NCI-H774 (cell line): ENCODE measurements at regions not wholly inside any gene's neighbourhood (a gene's known extent, or its start where the extent isn't known, plus 50 kb on each side); places are given as distances from the start of the nearest gene placed in this dataset.
"Not testable (repeated sequence)": the region's sequence is repeated elsewhere in the genome, so short reads cannot be mapped to it uniquely, and the experiment has no call there.

Experiments
- DNase-seq: peaks from one replicate; lab custom pipeline; 2025; lab: John Stamatoyannopoulos, UW

DNA sequence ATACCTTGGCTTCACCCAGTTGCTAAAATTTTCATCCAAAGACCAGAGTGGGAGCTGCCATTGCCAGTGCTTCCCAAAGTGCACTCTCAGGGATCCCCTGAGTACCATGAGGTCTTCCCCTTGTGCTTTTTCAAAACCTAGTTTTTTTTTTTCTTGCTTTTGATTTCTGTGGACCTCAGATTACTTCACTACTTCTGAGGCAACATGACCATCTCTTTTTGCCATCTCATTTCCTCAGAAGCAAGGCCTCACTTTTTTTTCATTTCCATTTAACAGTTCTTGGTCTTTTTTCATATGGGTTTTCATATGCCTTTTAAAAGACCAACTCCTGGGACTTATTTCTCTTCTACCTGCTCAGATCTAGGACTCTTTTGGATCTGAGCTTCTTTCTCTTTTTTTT, 64.1 kb upstream of the MMS22L start:
- DNase-seq: no peak

DNA sequence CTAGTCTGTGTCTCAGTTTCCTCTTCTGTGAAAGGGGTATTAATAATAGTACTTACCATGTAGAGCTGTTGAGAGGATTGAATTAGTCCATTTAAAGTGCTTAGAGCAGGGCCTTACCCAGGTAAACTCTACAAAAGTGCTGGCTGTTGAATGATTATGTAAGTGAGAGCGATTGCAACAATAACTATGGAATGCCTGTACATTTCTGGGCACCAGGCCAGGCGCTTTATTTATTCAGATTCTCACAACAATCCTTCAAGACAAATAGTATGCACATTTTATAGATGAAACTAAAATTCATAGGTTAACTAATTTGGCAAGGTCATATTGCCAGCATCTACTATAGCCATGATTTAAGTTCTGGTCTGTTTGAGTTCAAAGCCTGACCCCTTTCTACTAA, 78.3 kb upstream of the MMS22L start:
- DNase-seq: no peak

DNA sequence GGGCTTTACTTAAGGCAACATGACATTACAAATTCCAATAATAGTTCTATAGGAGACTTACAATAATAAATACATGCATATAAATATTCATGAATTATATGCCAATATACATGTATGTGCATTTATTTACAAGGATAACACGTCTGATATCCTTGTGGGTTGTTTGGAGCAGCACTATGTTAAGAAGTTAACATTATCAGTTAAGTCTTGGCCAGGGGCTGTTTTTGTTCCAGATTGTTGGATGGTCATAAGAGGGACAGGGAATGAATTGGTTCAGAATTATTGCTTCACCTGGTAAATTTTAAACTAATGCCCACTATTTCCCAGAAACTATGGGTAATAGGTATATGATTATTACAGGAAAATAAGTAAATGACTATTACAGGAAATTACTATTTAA, 81.3 kb upstream of the MMS22L start:
- DNase-seq: no peak

DNA sequence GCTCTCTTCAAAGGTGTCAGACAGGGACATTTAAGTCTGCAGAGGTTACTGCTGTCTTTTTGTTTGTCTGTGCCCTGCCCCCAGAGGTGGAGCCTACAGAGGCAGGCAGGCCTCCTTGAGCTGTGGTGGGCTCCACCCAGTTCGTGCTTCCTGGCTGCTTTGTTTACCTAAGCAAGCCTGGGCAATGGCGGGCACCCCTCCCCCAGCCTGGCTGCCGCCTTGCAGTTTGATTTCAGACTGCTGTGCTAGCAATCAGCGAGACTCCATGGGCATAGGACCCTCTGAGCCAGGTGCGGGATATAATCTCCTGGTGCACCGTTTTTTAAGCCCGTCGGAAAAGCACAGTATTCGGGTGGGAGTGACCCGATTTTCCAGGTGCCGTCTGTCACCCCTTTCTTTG, 99.1 kb upstream of the MMS22L start:
- not testable (repeated sequence) for DNase-seq

DNA sequence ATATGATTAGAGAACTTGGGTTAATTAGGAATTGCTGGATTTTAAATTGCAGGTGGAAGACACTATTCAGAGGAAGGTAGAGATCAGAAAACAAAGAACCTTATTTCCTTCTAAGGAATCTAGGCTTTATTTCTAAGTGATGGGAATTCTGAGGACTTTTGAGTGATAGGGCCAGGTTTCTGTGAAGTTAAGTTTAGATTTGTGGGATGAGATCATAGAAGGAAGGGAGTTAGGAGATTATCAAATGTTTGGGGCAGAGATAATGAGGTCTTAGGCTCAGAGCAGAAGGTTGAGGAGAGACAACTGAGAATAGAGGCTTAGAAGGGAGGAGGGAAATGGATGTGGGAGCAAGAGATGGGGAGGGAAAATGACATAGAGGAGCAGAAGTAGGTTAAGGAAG, 109.7 kb upstream of the MMS22L start:
- DNase-seq: no peak

DNA sequence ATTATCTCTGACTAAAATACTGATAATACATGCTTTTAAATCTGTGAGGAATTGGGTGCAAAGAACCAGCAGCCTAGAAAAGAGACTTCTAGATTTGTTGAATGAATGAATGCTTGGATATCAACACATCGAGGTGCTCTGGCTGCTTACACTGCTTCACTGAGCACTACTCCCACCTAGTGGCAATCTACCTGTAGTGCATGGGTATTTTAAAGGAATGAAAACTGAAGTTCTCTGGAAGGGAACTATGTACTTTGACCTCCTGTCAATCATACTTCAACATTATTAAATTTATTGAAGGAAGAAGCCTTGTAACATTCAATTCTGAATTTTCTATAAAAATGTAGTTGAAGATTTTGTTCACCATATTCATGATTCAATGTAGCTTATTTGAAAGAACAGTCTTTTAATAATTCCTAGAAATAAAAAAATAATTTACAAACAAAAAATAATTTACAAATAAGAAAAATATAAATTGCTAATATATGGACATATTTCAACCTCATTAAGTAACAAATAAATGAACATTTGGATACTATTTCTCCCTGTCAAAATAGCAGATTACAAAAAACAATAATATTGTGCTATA, 111.2 kb upstream of the MMS22L start:
- DNase-seq: peak; percentile 65

DNA sequence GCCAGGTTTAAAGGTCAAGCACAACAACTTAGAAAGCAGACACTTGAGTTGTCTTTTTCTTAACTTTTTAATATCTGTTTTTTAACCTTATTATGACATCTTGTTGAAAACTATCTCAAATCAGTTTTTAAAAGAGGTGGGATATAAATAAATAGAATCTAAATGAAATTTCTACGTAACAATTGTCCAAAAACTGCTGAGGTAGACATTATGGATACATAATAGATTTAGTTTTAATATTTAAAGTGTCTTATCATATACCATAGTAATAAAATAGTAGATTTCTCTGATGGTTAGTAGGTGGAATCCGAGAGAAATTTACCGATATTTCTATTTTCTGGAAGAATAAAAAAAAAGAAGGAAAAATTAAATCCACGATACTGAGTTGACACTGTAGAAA, 113.9 kb upstream of the MMS22L start:
- DNase-seq: no peak

DNA sequence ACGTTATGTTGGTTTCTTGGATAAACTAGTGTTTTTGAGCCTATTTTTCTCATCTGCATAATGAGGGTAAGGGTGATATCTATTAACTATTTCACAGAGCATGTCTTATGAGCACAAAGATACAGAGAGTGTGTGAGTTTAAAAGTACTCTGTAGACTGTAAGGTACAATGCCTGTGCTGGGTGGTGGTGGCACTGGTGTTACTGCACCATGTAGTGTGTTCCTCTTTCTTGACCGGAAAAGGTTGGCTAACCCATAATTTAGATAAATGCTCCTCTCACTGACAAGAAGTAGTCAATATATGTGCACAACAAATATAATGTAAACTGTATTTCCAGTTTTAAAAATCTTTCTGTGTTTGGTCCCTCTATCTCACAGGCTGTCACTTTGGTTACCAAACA, 116.2 kb upstream of the MMS22L start:
- no peak for DNase-seq

DNA sequence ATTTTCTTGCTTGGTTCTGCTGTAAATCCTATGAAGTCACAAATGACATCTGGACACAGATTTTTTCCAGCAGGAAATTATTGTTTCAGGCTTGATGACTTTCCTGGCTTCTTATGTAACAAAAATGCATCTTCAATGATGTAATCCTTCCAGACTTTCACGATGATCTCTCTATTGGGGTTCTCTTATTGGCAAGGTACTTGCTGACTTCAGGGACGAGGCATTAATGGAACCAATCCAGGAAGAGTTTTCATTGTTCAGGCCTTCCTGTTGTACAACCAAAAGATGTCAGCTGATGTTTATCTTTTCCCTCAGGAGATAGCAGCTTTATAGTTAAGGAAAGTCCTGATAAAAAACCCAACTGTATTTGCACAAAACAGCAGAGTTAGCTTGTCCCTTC, 118.5 kb upstream of the MMS22L start:
- no peak for DNase-seq

DNA sequence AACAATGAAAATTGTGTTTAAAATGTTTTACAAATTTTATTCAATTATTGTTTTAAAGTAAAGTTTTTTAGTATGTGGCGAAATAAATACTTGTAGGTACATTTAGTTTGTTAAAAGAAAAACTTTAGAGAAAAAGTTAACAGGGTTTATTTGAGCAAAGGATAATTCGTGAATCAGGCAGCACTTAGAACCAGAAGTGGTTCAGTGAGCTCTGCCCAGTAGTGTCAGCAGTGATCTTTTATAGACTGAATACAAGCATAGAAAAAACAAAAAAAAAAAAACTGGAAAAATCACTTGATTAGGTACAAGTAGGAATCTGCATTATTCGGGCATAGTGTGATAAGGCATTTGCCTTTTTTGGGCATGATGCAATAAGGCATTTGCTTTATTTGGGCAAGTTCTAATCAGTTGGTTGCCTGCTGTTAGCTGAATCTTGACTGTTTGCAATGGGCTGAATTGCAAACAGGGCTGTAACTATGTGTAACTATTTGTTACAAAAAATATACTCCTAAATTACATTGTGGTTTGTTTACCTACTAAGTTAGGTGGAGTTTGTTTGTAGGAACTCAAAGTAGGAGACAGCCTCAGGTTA, 122.9 kb upstream of the MMS22L start:
- no peak for DNase-seq

DNA sequence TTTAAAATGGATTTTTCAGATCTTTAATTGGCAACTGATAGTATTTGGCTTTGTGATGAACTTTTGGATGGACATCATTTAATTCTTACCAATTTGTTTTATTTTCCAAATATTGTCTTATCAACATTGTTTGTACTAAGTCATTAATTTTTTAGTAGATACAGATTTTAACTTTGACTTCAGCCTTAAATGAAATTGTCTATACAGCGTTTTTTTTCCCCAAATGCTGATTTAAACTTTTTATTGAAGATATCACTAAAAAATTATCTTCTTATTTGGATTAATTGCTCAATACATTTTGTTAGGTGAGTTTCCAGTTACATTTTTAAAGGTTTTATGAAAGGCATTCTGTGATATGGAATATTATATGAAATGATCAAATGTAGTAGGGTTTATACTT, 123.6 kb upstream of the MMS22L start:
- DNase-seq: no peak

DNA sequence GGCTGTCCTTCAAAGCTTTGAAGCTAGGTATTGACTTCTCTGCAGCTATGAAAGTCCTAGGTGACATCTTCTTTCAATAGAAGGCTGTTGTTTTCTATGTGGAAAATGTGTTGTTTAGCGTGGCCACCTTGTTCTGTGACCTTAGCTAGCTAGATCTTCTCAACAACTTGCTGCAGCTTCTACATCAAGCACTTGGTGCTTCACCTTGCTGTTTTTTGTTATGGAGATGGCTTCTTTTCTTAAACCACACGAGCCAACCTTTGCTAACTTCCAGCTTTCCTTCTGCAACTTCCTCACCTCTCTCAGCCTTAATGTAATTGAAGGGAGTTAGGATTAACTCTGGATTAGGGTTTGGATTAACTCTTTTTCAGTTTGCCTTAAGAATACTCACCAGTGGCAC, 128.6 kb upstream of the MMS22L start:
- no peak for DNase-seq

DNA sequence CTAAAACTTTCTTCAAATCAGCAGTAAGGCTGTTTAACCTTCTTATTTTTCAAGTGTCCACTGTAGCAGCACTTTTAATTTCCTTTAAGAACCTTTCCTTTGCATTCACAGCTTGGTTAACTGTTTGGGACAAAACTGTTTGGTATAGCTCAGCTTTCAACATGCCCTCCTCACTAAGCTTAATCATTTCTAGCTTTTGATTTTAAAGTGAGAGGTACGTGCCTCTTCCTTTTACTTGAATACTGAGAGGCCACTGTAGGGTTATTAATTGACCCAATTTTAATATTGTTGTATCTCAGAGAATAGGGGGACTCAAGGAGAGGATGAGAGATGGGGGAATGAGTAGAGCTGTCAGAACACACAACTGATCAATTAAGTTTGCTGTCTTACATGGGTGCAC, 129.5 kb upstream of the MMS22L start:
- no peak for DNase-seq

DNA sequence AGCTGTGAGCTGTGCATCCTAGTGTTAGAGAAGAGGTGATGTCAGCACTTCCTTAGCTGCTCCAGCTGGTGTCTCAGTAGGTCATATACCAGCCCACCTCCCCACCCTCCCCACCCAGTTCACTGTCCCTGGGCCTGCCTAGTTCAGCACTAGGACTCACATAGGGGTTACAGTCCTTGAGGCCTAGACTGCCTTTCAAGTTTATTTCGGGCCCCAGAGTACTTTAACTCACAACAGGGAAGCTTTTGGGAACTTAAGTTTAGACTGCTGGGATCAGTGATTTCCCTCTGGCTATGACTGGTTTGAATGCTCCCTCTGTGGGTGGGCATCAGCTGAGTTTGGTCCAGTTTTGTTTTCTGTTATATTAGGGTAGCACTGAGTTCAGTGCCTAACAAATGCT, 139.2 kb upstream of the MMS22L start:
- DNase-seq: no peak

DNA sequence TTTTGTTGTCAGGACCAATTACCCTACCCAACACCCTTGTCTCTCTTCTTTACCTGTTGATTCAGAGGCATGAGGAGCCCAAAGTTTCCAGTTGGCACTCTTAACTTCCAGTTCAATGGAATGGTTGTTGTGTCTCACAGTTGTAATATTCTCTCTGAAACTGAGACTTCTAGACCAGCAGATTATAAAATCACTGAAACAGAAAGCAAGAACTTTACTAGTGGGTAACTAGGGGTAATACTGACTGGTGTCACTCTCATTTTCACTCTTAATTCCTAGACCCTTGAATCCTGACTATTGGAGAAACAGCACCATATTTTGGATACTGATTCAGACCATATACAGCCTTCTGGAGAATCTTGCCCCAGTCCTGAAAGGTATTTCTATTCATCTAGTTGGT, 140.2 kb upstream of the MMS22L start:
- DNase-seq: no peak

DNA sequence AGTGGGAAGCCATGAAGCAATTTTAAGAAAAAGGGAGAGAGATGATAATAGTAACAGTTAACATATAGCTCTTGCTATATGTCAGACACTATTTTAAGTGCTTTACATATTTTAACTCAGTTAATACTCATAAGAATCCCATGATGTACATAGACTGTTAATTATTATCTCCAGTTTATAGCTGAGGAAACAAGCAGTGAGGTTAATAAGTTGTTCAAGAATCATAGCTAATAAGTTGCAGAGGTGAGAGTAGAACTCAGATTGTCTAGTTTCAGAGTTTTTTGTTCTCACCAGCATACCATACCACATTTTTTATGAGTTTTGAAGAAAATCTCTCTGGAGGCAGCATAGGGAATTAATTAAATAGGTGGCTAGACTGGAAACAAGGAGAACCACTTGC, 144.6 kb upstream of the MMS22L start:
- DNase-seq: no peak

DNA sequence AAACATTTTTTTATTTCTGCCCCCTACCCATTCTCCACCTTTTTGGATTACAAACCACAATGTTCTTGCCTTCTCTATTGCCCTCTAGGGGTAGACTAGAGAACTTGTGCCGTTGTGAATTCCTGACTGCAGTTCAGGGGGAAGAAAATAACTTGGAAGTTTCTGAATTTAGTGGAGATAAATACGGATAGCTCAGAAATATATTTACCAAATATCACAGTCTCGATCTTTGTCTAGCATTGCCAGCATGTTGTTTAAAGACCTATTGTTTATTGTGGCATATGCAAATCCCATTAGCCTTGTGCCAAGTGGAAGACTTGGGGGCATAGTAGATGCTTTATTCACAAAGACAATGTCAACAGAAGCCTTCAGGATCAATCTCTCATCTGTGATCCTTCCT, 154.1 kb upstream of the MMS22L start:
- DNase-seq: no peak

DNA sequence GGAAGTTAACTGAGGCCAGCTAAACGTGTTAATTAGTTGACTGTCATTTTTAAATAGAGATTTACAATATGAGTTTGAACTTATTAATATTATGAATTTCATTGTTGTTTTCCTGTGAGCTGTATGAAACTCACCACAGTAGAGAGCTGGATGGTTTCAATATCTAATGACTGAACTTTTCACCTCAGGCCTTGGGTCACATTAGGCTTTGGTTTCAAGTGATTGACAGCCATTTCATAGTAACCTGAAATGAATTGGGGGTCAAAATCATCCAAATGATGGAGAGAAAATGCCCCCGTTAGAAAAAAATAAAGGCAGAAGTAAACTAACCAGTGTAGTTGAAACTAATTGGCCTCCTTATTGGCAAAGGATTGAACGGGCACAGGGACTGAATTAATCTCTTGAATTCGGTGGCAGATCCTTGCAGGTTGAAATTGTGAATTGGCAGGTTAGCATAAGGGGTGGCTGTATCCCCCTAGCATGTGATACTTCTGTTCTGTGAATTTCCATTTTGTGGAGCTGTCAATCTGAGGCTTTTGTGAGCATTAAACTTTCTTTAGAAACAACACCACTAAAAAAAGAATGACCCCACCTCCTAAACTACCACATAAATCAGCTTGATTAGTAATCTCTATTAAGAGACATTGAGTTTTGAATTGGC, 155.1 kb upstream of the MMS22L start:
- no peak for DNase-seq

DNA sequence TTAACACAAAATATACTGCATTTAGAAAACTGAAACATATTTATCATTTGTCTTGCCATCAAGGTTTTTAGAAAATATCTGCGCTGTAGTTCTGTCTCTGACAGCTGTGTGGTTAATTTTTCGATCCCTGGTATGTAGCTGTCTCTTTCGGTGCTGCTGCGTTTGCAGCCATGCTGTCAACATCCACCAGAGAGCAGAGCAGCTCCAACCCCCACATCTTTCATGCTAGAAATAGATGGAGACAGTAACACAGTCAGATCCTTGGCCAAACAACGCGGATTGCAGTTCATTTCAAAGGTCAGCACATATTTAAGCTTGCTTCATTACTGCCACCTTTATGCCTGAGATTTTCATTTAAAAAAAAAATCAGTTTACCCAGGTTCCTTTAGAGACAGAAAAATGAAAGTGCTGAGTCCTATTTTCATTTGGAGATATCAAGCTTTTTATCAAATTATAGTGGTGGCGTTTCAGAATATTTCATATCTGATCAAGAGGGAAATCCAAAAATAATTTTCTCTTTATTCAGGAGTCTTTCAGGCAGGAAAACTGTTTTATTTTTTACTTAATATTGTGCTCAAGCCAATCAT, 157.7 kb upstream of the MMS22L start:
- peak; percentile 62 for DNase-seq

DNA sequence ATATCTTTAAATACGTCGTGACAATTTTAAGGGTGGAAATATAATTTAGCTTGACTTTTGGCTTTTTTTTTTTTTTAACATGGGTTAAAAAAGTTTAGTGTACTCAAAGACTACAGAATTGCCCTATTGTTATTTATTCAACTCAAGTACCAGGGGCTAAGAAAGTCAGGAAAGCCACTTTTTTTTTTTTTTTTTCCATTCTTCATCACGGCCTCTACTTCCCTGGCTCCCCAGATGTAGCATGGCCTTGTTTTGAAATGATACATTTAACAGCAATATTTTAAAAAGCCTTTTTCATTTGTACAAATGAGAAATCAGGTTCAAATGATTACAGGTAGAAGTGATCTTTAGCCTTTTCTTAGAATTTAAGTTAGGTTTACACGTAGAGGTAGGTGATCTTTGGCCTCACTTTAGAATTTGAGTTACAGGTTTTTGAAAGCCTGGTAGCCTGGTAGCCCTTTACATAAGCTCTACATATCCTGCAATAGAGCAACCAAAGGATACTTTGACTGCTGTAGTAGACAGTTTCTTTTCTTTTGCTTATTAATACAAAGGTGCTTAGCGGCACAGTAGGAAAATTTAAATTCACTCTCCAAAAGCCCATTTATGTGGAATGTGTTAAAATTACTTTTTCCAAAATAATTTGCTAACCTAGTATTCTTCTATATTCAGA, 160.5 kb upstream of the MMS22L start:
- DNase-seq: no peak

DNA sequence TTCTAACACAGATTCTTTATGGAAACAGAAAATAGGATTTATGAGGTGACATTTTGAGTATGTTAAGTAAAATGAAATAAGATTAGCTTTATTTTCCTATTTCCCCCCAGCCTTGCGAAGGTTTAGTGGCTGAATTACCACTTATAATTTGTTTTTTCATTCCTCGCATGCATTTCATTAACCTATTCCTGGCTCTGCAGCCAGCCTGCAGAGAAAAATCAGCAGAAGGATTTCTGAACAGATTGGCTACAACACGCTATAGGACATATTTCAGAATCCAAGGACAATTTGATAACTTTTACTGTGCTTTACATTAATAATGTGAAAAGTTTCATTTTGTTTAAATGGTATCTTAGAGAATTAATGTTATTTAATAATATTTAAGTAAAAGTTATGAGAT, 162.4 kb upstream of the MMS22L start:
- DNase-seq: no peak

DNA sequence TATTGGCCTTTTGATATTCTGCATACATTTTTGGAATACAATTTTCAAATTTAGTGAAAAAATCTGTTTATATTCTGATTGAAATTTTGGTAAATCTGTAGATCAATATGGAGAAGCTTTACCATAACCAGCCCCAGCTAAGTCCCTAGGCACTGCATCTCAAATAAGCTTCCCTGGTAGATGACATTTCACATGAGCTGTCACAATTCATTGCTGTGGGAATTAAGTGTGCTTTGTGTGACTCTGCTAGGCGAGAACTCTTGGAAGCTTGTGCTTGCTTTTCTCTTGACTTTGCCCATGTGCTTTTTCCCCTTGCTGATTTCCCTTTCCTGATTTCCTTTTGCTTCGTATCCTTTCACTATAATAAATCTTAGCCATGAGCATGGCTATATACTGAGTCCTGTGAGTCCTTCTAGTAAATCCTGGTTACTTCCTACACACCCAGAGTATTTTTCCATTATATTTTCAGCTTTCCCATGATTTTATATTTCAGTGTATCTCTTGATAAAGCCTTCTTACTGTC, 166.5 kb upstream of the MMS22L start:
- no peak for DNase-seq

DNA sequence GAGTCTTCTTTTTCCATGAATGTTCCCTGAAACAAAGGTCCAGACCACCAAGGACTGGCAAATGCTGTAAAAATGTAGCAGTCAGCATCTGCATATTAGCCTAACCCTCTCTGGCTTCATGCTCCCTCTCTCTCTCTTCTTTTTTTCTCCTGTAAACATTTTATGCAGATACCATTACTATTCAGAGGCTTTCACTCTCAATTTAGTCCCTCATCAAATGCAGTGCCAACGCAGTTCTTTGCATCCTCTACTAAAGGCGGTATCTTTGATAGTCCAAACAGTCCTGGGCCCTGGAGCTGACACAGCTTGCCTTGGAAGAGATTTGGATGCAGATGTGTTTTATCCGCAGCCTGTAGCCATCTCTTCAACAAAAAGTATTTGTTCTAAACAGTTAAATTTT, 167.1 kb upstream of the MMS22L start:
- DNase-seq: no peak
